ENCODE measurements at regions not wholly inside any gene's neighbourhood (a gene's known extent, or its start where the extent isn't known, plus 50 kb on each side); places are given as distances from the start of the nearest gene placed in this dataset.

DNA sequence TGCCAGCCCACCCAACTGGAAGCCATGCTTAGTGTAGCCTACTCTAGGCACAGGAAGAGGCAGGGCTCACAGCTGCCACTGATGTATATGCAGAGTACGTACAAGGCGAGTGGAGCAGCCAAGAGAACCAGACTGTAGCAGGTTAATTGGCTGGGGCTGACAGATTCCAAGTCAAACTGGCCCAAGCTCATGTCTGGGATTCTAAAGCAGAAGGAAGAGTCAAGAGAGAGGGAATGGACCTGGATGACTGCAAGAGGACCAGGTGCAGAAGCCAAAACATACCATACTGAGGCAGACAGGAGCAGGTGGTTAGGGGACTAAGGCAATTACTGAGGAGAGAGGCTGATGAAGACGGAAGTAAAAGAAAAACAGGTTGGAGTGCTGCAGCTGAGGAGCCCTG is 51.3 kb upstream of the LRRN2 start:
- no peak overlapping the region for H3K9ac ChIP-seq (ENCODE audit: low read depth in 2 of 2, low read length in 2 of 2)
- no peak for DNase-seq
- H3K4me3 ChIP-seq: no peak overlapping the region
- no peaks in the 10 kb centered on the region for H3K4me1 ChIP-seq
- H3K27me3 ChIP-seq: no peaks in the 10 kb centered on the region
- intact Hi-C loops (cut with DNase I): no loop called here
- no peak overlapping the region for H3K27ac ChIP-seq
- no peaks in the 10 kb centered on the region for H3K9me3 ChIP-seq
- no peaks in the 10 kb centered on the region for H3K36me3 ChIP-seq
- TF ChIP-seq, protein P1, sequence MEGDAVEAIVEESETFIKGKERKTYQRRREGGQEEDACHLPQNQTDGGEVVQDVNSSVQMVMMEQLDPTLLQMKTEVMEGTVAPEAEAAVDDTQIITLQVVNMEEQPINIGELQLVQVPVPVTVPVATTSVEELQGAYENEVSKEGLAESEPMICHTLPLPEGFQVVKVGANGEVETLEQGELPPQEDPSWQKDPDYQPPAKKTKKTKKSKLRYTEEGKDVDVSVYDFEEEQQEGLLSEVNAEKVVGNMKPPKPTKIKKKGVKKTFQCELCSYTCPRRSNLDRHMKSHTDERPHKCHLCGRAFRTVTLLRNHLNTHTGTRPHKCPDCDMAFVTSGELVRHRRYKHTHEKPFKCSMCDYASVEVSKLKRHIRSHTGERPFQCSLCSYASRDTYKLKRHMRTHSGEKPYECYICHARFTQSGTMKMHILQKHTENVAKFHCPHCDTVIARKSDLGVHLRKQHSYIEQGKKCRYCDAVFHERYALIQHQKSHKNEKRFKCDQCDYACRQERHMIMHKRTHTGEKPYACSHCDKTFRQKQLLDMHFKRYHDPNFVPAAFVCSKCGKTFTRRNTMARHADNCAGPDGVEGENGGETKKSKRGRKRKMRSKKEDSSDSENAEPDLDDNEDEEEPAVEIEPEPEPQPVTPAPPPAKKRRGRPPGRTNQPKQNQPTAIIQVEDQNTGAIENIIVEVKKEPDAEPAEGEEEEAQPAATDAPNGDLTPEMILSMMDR (IDR thresholded peaks at IDR 0.05): no peak

DNA sequence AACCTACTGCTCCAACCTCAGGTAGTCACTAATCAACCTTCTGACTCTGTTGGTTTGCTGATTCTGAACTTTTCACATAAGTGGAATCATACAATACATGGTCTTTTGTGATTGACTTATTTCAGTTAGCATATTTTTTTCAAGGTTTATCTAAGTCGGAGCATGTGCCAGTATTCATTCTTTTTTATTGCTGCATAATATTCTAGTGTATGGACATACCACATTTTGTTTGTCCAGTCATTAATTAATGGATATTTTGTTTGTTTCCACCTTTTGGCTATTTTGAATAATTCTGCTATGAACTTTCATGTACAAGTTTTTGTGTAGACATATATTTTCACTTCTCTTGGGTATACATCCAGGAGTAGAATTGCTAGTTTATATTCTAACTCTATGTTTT is 53.0 kb upstream of the LRRN2 start:
- H3K9ac ChIP-seq (ENCODE audit: low read depth in 2 of 2, low read length in 2 of 2): no peak overlapping the region
- DNase-seq: no peak
- H3K36me3 ChIP-seq: no peaks in the 10 kb centered on the region
- intact Hi-C loops (cut with DNase I): no loop called here
- H3K27me3 ChIP-seq: no peaks in the 10 kb centered on the region
- H3K4me3 ChIP-seq: no peak overlapping the region
- no peaks in the 10 kb centered on the region for H3K9me3 ChIP-seq
- TF ChIP-seq, protein P1 (IDR thresholded peaks at IDR 0.05): no peak
- no peak overlapping the region for H3K27ac ChIP-seq
- H3K4me1 ChIP-seq: no peaks in the 10 kb centered on the region

DNA sequence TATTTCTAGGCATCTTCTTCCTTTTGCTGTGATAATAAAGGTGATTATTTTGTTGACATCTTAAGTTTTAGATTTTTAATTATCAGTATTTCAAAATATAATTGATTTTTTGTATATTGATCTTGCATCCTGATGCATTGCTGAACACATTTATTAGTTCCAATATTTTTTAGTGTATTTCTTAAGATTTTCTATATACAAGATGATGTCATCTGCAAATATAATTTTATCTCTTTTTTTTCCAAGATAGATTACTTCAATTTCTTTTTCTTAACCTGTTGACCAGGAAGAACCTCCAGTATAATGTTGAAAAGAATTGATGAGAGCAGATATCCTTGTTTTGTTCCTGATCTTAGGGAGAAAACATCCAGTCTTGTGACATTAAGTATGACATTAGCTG is 54.8 kb upstream of the LRRN2 start:
- Histone ChIP-seq H3K4me3 (no peak overlapping the region), H3K27ac (no peak overlapping the region), H3K27me3 (no peaks in the 10 kb centered on the region), H3K9ac (ENCODE audit: low read depth in 2 of 2, low read length in 2 of 2) (no peak overlapping the region), H3K4me1 (no peaks in the 10 kb centered on the region), H3K36me3 (no peaks in the 10 kb centered on the region), H3K9me3 (no peaks in the 10 kb centered on the region)
- intact Hi-C loops (cut with DNase I): no loop called here
- no peak for DNase-seq
- TF ChIP-seq, protein P1 (IDR thresholded peaks at IDR 0.05): no peak

DNA sequence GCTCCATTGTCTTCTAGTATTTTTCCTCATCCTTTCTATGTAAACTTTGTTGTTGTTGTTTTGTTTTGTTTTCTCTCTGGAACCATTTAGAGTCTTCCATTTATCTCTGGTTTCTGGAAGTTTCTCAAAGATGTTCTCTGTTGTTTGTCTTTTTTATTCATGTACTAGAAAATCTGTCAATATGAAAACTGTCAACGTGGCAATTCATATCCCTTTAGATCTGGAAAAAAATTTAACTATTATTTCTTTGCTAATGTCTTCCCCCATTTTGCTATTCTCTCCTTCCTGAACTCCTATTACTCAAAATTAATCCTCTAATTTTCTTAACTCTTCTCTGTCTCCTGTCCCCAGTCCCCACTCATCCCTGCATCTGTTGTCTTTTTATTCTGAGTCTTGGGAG is 55.9 kb upstream of the LRRN2 start:
- TF ChIP-seq, protein P1 (IDR thresholded peaks at IDR 0.05): no peak

DNA sequence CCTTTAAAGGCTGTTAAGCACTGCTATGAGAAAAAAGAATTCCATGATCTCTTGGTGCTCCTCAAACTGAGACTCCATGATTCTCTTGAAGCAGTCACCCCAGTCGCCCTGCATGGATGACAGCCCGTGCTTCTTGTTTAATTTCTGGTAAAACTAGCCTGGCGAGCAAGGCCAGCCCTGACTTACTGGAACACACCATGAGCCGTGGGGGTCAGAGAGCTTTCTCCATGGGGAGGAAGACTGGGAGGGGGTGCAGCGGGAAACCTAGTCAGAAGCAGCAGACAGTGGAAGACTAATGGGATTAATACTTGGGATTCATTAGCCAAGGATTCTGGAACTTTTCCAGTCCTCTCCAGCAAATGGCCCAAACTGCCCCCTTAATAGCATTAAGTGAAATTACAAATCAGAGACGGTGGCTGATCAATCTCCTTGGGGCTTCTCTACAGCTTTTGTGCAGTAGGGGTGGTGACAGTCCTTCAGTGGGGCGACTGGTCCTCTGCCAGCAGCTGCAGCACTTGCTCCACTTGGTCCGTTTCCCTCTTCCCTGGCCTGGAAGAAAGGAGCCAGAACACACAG is 57.2 kb upstream of the LRRN2 start:
- H3K9ac ChIP-seq (ENCODE audit: low read depth in 2 of 2, low read length in 2 of 2): no peak overlapping the region
- H3K9me3 ChIP-seq: no peaks in the 10 kb centered on the region
- no peak overlapping the region for H3K4me3 ChIP-seq
- no peak overlapping the region for H3K27ac ChIP-seq
- DNase-seq: no peak
- TF ChIP-seq, protein P1 (IDR thresholded peaks at IDR 0.05): no peak
- intact Hi-C loops (cut with DNase I): no loop called here
- no peaks in the 10 kb centered on the region for H3K27me3 ChIP-seq
- H3K4me1 ChIP-seq: no peaks in the 10 kb centered on the region
- H3K36me3 ChIP-seq: no peaks in the 10 kb centered on the region

More for the DNA sequence above, 55.9 kb upstream of the LRRN2 start:
- H3K27me3 ChIP-seq: no peaks in the 10 kb centered on the region
- H3K9me3 ChIP-seq: no peaks in the 10 kb centered on the region
- no peaks in the 10 kb centered on the region for H3K36me3 ChIP-seq
- intact Hi-C loops (cut with DNase I): no loop called here
- no peak overlapping the region for H3K4me3 ChIP-seq
- no peak overlapping the region for H3K27ac ChIP-seq
- no peak overlapping the region for H3K9ac ChIP-seq (ENCODE audit: low read depth in 2 of 2, low read length in 2 of 2)
- H3K4me1 ChIP-seq: no peaks in the 10 kb centered on the region
- no peak for DNase-seq

Data from colonic mucosa (tissue), 4 donors.